Activated CD8-positive, alpha-beta T cell treated with anti-CD3 and anti-CD28 coated beads, Interleukin-2, amount 10 ng/mL, durations not matched to agents 7 days and 5 days (primary cell): ENCODE measurements at regions not wholly inside any gene's neighbourhood (a gene's known extent, or its start where the extent isn't known, plus 50 kb on each side); places are given as distances from the start of the nearest gene placed in this dataset.

Source experiments
- ATAC-seq: fragments of 150-1000 bp; cut with Tn5 transposase; one replicate; pipeline ENCODE4 v1.10.0; 2021; ENCODE audit warnings: moderate library complexity
- CTCF ChIA-PET: fragments of 350-600 bp; sonication (Branson Sonifier 250); formaldehyde crosslinking; loops from one replicate; lab custom pipeline; 2021; ENCODE audit warnings: antibody characterized with exemption; lab: Charles Lee
- POLR2A ChIA-PET: fragments of 350-600 bp; sonication (Branson Sonifier 250); formaldehyde crosslinking; loops from one replicate; lab custom pipeline; 2021; ENCODE audit warnings: antibody characterized with exemption; lab: Charles Lee
- DNase-seq: peaks from one replicate; pipeline ENCODE4 v3.0.0-alpha.2; 2020
- H3K27ac Mint-ChIP-seq: one replicate; pipeline ENCODE4 v1.8.0; 2021; ENCODE audit warnings: mild to moderate bottlenecking, mixed read lengths
- H3K27me3 Mint-ChIP-seq: one replicate; pipeline ENCODE4 v1.8.0; 2021; ENCODE audit warnings: low read depth, mixed read lengths
- H3K36me3 Mint-ChIP-seq: one replicate; pipeline ENCODE4 v1.8.0; 2021; ENCODE audit warnings: low read depth, mixed read lengths
- H3K4me1 Mint-ChIP-seq: one replicate; pipeline ENCODE4 v1.8.0; 2021; ENCODE audit warnings: low read depth, mixed read lengths
- H3K4me3 Mint-ChIP-seq: one replicate; pipeline ENCODE4 v1.8.0; 2021; ENCODE audit warnings: mild to moderate bottlenecking, mixed read lengths
- H3K9me3 Mint-ChIP-seq: one replicate; pipeline ENCODE4 v1.8.0; 2022; ENCODE audit warnings: mixed read lengths; ENCODE audit not compliant: insufficient read depth

DNA sequence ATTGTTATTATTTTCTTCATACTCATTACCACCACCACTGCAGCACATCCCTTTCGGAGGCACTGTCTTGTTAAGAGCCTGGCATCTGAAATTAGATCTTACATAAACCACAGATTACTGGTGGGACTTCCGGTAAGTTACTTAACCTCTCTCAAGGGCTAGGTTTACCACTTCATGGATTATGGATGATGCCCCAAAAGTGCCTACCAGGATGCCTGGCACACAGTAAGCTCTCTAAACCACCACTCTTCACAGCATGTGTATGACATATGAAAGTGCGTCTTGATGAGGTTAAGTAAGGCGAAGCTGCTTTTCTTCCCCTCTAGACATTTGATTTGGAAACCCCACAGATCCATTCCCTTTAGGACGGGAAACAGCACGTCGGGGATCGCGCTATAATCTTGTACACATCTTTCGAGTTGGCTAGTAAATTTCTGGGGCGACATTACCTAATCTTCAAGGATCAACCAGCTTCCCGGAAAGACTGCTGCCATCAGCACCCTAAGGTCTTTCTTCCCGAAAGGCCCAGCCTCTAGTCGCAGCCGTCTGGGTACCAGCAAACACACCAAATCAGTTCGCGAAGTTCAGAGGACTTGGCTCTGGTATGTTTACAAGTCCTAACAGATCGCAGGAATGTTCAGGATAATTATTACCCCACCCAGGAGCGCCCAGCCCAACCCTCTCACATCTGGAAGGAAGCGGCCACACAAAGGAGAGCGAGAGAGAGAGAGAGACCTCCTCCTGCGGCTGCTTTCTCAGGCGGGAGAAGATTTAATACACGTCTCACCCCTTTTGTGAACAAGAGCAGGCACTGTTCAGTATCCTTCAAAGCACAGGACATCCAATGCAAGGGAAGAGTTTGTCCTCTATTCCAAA, 155.1 kb upstream of the FRMD4B start:
- Mint-ChIP-seq H3K4me1 (peaks cover 7% of the 10 kb centered on the region), H3K36me3 (no peaks in the 10 kb centered on the region), H3K27ac (no peak overlapping the region), H3K27me3 (peaks cover 38% of the 10 kb centered on the region), H3K4me3 (no peak overlapping the region), H3K9me3 (no peaks in the 10 kb centered on the region)
- no peak for DNase-seq
- CTCF ChIA-PET, result no interaction called here
- no peak for ATAC-seq
- POLR2A ChIA-PET, result no interaction called here

DNA sequence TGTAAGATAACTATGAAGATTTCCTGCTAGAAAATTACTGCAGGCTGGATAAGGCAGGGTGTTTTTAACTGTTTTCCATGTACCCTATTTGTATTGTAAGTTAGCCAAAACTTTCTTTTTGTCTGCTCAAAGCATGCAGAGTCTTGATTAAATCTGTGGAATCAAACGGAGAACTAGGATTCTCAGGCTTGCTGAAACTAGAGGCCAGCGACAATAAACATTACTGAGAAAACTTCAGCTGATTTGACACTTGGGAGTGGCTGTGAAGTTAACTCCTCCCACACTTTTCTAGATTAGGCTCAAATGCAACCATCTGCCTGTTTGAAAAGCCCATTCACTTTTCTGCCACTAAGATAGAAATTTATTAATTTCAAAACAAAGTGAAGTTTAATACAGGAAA, 153.2 kb upstream of the FRMD4B start:
- CTCF ChIA-PET, result no interaction called here
- H3K36me3 Mint-ChIP-seq, result no peaks in the 10 kb centered on the region
- no peak overlapping the region for H3K27ac Mint-ChIP-seq
- DNase-seq (no peak), ATAC-seq (no peak)
- H3K4me1 Mint-ChIP-seq, result peaks cover 7% of the 10 kb centered on the region
- H3K27me3 Mint-ChIP-seq, result peaks cover 31% of the 10 kb centered on the region
- H3K9me3 Mint-ChIP-seq, result no peaks in the 10 kb centered on the region
- POLR2A ChIA-PET, result no interaction called here
- no peak overlapping the region for H3K4me3 Mint-ChIP-seq

DNA sequence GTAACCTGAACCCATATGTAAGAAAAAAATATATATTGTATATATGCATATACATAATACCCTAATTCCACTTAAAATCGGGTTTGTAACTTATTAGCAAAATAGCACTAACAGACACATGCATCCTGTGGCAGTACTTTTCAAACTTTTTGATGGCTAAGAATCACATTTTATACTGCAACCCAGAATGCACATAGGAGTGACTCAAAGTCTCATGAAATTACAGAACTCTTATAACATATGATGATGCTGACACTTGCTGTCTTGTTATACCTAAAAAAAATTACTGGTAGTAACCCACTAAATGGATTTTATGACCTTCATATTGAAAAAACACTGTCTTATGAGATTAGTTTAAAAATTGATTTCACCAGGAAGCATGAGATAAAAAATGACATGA, 152.4 kb upstream of the FRMD4B start:
- Mint-ChIP-seq H3K27ac (no peak overlapping the region), H3K4me1 (peaks cover 7% of the 10 kb centered on the region), H3K9me3 (no peaks in the 10 kb centered on the region), H3K36me3 (no peaks in the 10 kb centered on the region), H3K27me3 (peaks cover 25% of the 10 kb centered on the region), H3K4me3 (no peak overlapping the region)
- CTCF ChIA-PET, result no interaction called here
- ATAC-seq (no peak), DNase-seq (no peak)
- POLR2A ChIA-PET, result no interaction called here

DNA sequence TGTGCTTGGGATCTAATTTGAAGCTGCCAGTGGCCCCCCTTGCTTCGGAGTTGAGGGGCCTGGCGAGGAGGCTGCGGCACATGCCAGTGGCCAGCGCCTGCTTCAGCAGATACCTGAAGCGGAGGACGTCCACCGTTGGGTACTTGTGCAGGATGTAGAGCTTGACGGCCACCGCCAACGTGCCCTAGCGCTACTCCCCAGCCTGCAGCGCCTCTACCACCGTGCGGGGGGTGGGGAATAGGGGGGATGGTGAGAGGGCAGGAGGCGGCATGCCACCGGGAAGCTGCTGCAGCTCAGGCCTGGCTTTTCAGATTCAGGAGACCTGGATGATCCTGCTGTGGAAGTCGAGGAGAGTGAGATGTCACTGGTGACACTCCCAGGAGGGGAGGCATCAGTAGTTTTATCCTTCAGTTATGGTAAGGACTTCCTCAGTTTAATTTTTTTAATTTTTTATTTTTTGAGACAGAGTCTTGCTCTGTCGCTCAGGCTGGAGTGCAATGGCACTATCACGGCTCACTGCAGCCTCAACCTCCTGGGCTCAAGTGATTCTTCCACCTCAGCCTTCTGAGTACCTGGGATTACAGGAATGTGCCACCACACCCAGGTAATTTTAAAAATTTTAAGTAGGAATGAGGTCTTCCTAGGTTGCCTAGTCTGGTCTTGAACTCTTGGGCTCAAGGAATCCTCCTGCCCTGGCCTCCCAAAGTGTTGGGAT, 150.6 kb upstream of the FRMD4B start:
- CTCF ChIA-PET, result no interaction called here

DNA sequence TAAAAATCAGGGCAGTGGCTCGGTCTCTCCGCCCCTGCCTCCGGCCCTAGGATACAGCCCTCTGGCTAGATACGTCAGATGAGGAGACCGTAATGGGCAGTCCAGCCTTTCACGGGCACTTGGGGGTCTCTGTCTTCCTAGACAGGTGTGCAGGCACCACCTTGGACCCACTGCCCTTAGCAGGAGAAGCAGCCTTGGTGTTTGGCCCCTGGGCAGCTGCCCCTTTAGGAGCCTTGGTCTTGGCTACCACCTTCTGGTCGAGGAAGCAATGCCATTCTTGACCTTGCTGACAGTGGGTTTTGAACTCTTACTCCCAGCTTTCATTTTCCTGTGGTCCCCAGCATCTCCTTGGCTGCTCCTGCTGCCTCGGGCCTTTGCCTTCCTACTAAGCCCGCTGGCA, 149.7 kb upstream of the FRMD4B start:
- DNase-seq (no peak), ATAC-seq (no peak)
- POLR2A ChIA-PET, result no interaction called here
- CTCF ChIA-PET, result no interaction called here
- H3K4me1 Mint-ChIP-seq, result no peaks in the 10 kb centered on the region
- H3K27me3 Mint-ChIP-seq, result peaks cover 7% of the 10 kb centered on the region
- H3K4me3 Mint-ChIP-seq, result no peak overlapping the region
- no peaks in the 10 kb centered on the region for H3K9me3 Mint-ChIP-seq
- no peak overlapping the region for H3K27ac Mint-ChIP-seq
- no peaks in the 10 kb centered on the region for H3K36me3 Mint-ChIP-seq

More for the DNA sequence above, 150.6 kb upstream of the FRMD4B start:
- Mint-ChIP-seq H3K36me3 (no peaks in the 10 kb centered on the region), H3K27me3 (peaks cover 16% of the 10 kb centered on the region), H3K9me3 (no peaks in the 10 kb centered on the region), H3K4me3 (no peak overlapping the region), H3K4me1 (peaks cover 3% of the 10 kb centered on the region), H3K27ac (no peak overlapping the region)
- no peak for ATAC-seq
- no peak for DNase-seq
- POLR2A ChIA-PET, result no interaction called here

DNA sequence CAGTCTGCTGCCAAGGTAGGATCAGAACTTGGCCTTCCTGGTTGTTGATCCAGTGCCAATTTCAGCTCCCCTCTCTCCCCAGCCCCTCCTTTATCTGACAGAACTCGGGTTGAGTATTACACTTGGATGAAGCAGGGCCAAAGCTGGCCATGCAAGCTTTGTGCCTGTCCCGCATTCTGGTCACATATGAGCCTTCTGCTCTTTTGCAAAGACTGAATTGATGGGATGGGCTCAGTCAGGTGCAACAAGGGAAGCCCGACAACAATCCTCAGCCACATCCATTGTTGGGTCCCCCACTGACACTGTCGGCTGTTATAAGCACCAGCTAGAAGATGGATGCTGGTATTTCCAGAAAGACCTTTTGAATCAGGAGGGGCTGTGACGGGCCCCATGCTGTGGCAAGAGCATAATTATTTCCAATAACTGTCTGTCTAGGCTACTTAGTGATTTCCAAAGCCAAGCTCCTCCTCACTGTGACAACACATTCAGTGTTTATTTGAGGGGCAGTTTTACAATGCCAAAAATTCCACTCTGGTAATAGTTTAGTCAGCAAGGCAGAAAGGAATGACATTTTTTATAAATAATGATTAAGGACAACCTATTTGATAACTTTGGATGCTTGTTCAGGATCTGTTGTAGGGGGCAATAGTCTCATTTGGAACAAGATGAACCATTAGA, 146.8 kb upstream of the FRMD4B start:
- no peak for DNase-seq
- no peaks in the 10 kb centered on the region for H3K27me3 Mint-ChIP-seq
- H3K9me3 Mint-ChIP-seq, result no peaks in the 10 kb centered on the region
- CTCF ChIA-PET, result no interaction called here
- no peak overlapping the region for H3K4me3 Mint-ChIP-seq
- POLR2A ChIA-PET, result no interaction called here
- ATAC-seq, result no peak
- H3K36me3 Mint-ChIP-seq, result no peaks in the 10 kb centered on the region
- H3K4me1 Mint-ChIP-seq, result no peaks in the 10 kb centered on the region
- no peak overlapping the region for H3K27ac Mint-ChIP-seq

DNA sequence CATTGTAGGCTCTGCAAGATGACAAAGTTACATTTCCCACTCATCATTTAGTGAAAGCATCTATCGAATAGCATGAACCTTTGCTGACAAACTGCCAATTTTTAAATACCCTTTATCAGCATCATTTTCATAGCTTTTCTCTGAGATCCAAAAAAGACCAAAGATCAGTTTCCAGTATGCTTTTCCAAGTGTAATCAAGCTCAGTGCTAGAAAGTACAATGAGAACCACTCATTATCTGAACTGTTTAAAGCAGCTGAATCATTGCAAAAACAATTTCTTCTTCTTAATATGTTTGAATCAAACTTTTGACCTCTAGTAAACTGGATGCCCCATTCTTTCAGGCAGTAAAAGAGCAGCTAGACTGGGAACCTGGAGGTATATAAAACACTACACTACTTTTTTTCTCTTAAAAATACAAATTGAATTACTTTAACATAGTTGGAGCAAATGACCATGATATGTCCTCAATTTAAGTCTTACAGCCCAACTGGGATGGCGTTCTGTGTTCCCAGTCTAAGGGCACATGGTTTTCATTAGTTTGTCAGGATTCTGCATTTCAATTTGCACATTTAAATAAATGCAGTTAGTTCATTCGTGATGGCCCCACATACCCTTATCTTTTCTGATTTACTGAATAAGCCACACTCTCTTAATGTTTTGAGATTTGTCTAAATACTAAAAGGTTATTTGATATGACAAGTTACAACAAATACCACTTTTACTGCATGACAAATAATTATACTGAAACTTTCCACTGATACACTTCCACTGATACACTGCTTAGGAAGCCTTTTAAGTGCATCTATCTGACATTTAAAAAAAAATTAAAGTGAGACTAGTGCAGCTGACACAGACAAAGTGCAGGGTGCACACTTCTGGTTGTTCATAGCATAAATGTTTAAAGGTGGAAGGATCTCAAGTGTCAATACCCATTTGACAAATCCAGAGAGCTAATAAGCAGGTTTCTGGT, 146.0 kb upstream of the FRMD4B start:
- H3K27ac Mint-ChIP-seq, result no peak overlapping the region

DNA sequence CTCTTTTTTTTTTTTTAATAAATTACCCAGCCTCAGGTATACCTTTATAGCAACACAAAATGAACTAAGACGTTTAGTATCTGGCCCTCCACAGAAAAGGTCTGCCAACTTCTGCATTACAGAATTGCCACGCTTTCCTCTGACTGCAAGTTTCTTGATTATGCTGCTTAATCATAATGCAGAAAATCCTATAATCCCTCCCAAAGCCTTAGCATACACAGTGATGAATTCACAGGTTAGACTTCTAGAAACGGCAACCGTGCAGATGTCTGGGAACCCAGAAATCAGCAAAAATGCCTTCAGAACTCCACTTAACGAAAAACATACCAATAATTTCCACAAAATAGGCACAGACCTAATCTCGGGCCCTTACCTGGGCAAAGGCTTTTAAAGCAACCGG, 144.7 kb upstream of the FRMD4B start:
- CTCF ChIA-PET, result no interaction called here

More for the DNA sequence above, 146.0 kb upstream of the FRMD4B start:
- DNase-seq (no peak), ATAC-seq (no peak)
- ChIA-PET CTCF (no interaction called here), POLR2A (no interaction called here)
- H3K27me3 Mint-ChIP-seq, result no peaks in the 10 kb centered on the region
- no peak overlapping the region for H3K4me3 Mint-ChIP-seq
- H3K4me1 Mint-ChIP-seq, result no peaks in the 10 kb centered on the region
- no peaks in the 10 kb centered on the region for H3K36me3 Mint-ChIP-seq
- no peaks in the 10 kb centered on the region for H3K9me3 Mint-ChIP-seq

DNA sequence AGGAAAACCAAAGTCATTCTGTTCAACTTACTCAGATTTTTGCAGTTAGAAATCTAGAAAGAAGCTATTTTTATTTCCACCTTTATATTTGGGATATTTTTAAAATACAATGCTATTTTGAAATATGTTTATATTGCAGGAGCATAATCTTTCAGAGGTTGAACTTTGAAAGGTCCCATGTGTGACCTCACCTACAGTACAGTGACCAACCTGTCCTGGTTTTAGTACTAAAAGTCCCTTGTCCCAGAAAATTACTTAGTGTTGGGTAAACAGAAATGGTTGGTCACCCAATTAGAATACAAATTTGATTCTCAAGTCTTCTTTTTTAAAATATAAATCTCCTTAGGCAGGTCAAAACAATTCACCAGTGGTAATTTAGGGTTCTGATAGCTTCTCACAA, 141.6 kb upstream of the FRMD4B start:
- DNase-seq, result no peak
- CTCF ChIA-PET, result no interaction called here
- Mint-ChIP-seq H3K4me1 (no peaks in the 10 kb centered on the region), H3K9me3 (no peaks in the 10 kb centered on the region), H3K27me3 (no peaks in the 10 kb centered on the region), H3K4me3 (no peak overlapping the region), H3K27ac (no peak overlapping the region), H3K36me3 (no peaks in the 10 kb centered on the region)
- POLR2A ChIA-PET, result no interaction called here
- ATAC-seq, result no peak

More for the DNA sequence above, 144.7 kb upstream of the FRMD4B start:
- POLR2A ChIA-PET, result no interaction called here
- Mint-ChIP-seq H3K4me3 (no peak overlapping the region), H3K9me3 (no peaks in the 10 kb centered on the region), H3K4me1 (no peaks in the 10 kb centered on the region), H3K27ac (no peak overlapping the region), H3K27me3 (no peaks in the 10 kb centered on the region), H3K36me3 (no peaks in the 10 kb centered on the region)
- DNase-seq, result no peak
- no peak for ATAC-seq

DNA sequence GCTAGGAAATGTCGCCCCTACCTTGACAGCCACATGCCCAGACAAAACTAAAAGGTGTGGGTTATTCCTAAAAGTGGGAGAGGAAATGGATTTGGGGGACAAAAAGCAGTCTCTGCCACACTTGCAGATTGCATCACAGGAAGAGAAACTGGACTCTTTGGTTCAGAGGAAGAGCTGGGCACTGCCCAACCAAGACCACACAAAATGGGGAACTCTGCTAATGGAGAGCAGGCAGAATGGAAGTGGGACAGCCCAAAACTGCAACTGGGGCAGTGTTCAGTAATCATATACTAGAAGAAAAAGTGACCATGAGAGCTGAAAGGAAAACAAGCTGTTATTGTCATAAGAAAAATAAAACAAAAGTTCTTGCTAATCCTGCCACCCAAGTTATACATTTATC, 138.9 kb upstream of the FRMD4B start:
- H3K36me3 Mint-ChIP-seq, result no peaks in the 10 kb centered on the region
- CTCF ChIA-PET, result no interaction called here
- DNase-seq (no peak), ATAC-seq (no peak)
- H3K27ac Mint-ChIP-seq, result no peak overlapping the region
- no peaks in the 10 kb centered on the region for H3K9me3 Mint-ChIP-seq
- H3K4me1 Mint-ChIP-seq, result no peaks in the 10 kb centered on the region
- POLR2A ChIA-PET, result no interaction called here
- H3K27me3 Mint-ChIP-seq, result no peaks in the 10 kb centered on the region
- no peak overlapping the region for H3K4me3 Mint-ChIP-seq

DNA sequence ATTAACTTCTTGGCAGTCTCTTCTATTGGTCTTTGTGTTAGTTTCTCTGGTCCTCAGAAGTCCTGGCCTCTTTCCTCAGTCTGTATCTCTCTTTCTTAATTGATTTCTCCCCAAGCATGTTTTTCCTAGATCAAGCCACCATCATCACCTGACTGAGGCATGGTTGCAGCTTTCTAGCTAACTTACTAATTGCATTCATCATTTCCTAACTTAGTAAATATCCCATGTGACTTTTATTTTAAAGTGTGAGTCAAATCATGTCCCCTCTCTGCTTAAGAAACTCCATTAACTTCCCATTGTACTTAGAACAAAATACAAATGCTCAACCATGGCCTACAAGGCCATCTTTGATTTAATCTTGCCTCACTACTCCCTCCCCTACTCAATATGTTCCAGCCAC, 135.4 kb upstream of the FRMD4B start:
- CTCF ChIA-PET, result no interaction called here
- no peak for DNase-seq
- Mint-ChIP-seq H3K36me3 (no peaks in the 10 kb centered on the region), H3K9me3 (no peaks in the 10 kb centered on the region), H3K4me1 (no peaks in the 10 kb centered on the region), H3K4me3 (no peak overlapping the region), H3K27ac (no peak overlapping the region), H3K27me3 (no peaks in the 10 kb centered on the region)
- no peak for ATAC-seq
- POLR2A ChIA-PET, result interaction anchor here (0.6 kb wide), 1 partner anchor 1572 kb away, joined by 3 read pairs; no protein-coding TSS in a partner anchor
